Suprapubic skin (tissue), 4 donors: ENCODE measurements at regions not wholly inside any gene's neighbourhood (a gene's known extent, or its start where the extent isn't known, plus 50 kb on each side); places are given as distances from the start of the nearest gene placed in this dataset.

ENCODE experiments used
- CTCF ChIP-seq, 2 donors: fragments of 200-600 bp in 1 of 2; fragments of 450-650 bp in 1 of 2; sonication (generic) in 1 of 2; IDR thresholded peaks; one replicate each; pipeline ENCODE4 v1.5.1; 2016 to 2019; ENCODE audit warnings: antibody characterized with exemption in 2 of 2, mild to moderate bottlenecking in 1 of 2, moderate library complexity in 1 of 2
- EP300 ChIP-seq: sonication (generic); formaldehyde crosslinking; IDR thresholded peaks from one replicate; pipeline ENCODE4 v1.6.1; 2017; ENCODE audit warnings: antibody characterized with exemption
- POLR2A ChIP-seq, 2 donors: fragments of 450-650 bp; IDR thresholded peaks; one replicate each; pipeline ENCODE4 v1.6.1; 2017; ENCODE audit warnings: antibody characterized with exemption in 2 of 2, mild to moderate bottlenecking in 2 of 2, moderate library complexity in 2 of 2
- POLR2AphosphoS5 ChIP-seq, 3 donors: sonication (generic); formaldehyde crosslinking; IDR thresholded peaks; one replicate each; pipeline ENCODE4 v1.6.1; 2017; ENCODE audit warnings: antibody characterized with exemption in 3 of 3

DNA sequence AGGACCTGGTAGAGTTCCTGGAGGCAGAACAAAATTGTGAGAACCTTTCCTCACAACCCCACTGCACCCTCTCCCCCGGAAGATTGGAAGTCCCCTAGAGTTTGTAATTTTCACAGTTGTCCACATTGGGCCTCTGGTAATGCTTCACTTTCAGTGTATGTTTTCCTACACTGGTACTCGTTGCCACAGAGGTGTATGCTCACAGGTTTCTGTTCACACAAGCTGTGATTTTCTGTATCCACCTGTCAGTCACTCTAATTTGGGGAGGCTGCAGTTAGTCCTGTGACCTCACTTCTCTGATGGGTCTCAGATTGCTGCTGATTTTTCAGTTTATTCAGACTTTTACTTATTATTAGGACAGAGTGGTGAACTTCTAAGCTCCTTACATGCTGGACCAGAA, 66.4 kb upstream of the BMP4 start:
- TF ChIP-seq CTCF (IDR thresholded peaks at IDR 0.05) (no peak), POLR2A (IDR thresholded peaks at IDR 0.05) (no peak), POLR2AphosphoS5 (IDR thresholded peaks at IDR 0.05) (no peak), EP300 (no peak)
